ENCODE measurements at regions not wholly inside any gene's neighbourhood (a gene's known extent, or its start where the extent isn't known, plus 50 kb on each side); places are given as distances from the start of the nearest gene placed in this dataset.

DNA sequence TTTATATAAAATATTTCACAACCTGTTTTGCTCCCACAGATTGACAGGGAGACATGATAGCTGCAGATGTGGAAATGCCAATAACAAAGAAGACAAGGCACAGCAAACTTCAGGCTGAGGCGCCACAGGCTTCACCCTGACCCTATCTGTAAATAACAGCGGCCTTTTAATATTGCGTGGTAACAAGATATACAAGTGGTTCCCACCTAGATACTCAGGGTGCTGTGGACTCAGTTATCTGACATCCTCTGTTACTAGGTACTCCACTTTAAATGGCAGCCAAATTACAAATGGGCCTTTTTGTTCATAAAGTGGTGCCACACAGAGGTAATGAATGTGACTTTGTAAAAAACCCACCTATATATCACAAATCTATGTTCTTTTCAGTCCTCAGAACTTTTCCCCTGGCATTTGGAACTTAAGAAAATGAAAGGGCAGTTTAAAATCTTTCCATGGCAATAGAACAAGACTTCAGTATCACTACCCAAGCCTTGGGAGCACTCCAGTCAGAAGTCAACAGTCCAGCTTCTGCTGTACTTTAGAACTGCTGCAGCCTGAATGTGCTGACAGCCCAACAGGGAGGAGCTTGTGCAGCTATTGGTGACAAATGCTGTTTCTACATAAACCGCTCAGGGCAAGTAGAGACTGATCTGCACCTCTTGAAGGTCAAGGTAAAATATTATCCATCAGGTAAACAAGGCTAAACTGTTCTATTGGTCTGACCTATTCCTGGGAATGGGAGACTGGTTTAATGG, 86.2 kb upstream of the DCD start:
- TF ChIP-seq POLR2A (IDR thresholded peaks at IDR 0.05), result no peak
- TF ChIP-seq CTCF (IDR thresholded peaks at IDR 0.05), result no peak
